ENCODE measurements at regions not wholly inside any gene's neighbourhood (a gene's known extent, or its start where the extent isn't known, plus 50 kb on each side); places are given as distances from the start of the nearest gene placed in this dataset.

GRCh38 chr4:57554556-57555092 is 444.4 kb upstream of the IGFBP7 start:
- no peak for DNase-seq

GRCh38 chr4:57553728-57554127 is 443.5 kb upstream of the IGFBP7 start:
- DNase-seq: no peak

- DNase-seq: peak; percentile 99
Measured at GRCh38 chr4:57550198-57550597, 440.0 kb upstream of the IGFBP7 start.

- no peak for DNase-seq
Measured at GRCh38 chr4:57548856-57549255, 438.7 kb upstream of the IGFBP7 start.

DNA sequence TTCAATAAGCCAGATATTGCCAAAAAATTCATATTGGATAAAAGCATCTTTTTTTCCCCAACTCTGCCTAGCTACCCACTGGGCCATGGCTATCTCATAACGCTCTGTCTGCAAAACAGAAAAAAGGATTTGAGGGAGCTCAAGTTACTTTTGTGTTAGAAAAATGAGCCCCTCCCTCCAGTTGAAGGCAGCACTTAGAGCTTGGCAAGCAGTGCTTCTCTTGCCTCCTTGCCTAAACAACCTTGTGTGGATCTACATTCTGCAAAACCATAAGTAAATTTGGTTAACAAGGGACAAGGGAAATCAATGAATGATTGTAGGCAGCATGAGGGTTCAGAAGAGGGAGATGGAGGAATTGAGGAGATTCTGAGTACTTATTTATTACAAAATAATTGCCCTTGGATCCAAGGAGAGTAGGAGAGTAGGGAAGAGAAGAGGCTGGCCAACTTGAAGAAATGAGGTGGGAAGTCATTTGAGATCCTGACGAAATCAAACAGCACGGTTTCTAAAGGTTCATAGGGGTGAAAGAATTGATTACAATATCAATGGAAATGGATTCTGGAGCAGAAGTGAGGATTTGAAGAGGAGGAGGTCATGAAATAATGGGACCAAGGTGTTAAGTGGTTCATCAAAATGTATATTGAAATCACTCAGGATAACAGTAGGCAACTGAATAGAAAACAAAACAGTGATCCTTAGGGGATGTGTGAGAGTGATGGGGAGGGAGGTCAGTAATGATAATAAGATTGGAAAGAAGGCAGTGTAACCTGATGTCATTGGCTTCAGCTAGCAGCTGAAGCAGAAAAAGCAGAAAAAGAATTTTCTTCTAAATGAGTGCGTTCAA is 434.8 kb upstream of the IGFBP7 start:
- no peak for DNase-seq

- peak; percentile 52 for DNase-seq
Measured at GRCh38 chr4:57504797-57505530, 394.8 kb upstream of the IGFBP7 start.

GRCh38 chr4:57504139-57504538 is 394.0 kb upstream of the IGFBP7 start:
- DNase-seq: peak; percentile 97

DNA sequence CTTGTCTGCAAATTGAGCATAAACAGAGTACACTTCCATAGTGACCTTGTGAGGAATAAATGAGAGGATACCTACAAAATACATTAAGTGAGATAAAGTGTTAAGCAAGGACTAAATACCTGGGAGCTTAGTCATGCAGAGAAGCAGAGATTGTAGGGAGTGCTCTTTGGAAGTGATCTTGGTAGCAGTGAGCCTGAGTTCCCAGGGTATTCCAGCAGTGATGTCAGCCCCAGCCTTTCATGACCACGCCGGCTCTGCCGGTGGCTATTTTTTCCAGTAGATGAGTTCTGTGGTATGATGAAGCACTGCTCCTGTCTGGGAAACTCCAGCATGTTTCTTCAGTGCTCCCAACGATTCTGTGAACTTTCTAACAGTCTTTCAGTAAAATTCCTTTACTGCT is 391.5 kb upstream of the IGFBP7 start:
- no peak for DNase-seq

GRCh38 chr4:57499786-57500185 is 389.6 kb upstream of the IGFBP7 start:
- DNase-seq: no peak

DNA sequence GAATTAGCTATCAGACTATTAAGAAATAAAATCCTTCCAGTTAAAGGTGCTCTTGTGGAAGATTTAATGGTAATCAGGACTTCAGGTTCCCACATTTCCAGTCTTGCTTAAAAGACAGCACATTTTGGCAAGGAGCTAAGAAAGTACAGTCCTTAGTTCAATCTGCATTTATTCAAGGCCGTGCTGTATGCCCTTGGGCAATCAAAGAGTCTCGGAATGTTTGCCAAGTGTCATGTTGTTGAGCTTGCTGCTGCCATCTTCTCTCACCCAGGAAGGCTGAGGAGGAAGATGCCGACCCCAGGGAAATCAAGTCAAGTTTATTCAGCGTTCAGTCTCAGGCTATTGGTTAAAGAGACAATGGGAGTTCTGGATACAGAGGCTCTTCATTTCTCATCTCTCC is 388.1 kb upstream of the IGFBP7 start:
- DNase-seq: no peak

DNA sequence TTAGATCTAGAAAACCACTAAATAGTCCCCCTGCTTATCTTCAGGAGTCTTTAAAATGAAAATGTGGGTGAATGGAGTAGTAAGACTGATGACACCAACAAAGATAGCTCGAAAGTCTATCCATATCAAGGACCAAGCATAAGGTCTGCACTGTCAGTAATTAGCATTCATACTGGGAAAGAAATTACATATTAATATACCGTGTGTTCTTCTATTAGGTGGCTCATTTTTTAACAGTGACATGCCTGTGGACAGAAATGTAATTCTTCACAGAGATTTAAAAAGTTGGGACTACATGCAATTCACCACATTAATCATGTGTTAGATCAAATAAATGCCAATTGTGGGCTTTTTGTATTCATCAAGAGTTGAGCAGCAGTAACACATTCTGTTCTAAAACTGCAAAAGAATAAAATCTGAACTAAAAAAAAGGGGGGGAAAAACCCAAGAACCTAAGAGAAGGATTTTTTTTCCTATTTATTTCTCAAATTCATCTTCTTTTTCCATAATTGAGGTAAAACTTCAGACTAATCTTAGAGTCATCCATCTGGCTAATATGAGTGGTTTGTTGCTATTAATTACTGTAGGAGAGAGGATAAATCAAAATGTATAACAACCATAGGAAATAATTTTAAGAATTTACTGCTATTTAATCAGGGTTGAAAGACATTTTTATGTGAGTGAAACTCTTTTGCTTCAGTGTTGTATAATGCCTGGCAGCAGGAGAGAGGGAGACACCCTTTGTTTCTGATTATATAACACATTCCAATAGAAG is 386.7 kb upstream of the IGFBP7 start:
- DNase-seq: no peak

- no peak for DNase-seq
Measured at GRCh38 chr4:57494821-57495220, 384.6 kb upstream of the IGFBP7 start.

GRCh38 chr4:57492251-57492878 is 382.2 kb upstream of the IGFBP7 start:
- DNase-seq: no peak

- DNase-seq: no peak
Measured at GRCh38 chr4:57491388-57491787, 381.2 kb upstream of the IGFBP7 start.

DNA sequence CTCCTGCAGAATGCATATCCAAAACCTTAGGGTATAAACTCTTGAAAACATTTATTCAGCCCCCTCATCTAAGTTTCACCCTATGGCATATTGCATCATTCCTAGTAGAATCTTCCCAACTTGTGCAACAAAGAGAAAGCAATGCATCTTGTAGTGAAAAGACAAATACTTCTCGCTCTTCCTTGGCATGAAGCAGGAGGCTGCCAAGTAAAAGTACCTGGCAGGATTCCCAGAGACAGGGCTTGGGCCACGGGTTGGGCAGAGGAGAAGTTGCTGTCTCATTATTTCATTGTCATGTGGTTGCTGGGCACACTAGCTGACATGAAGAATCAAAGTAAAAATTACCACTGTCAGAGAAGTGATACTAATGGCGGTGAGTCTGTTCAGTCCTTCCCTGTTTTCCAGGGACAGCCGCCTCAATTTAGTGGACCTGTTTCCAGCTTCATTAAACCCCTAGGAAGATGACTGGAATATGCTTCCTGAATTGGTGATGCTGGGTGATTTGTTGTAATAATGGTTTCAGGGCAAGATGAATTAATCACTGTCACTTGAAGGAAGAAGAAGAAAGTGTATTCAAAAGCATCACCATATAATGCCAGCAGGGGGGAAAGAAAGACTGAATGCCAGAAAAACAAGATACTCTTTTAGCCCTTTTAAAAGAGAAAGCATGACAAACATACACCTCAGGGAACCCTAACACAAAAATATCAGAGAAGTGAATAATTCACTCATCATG is 380.5 kb upstream of the IGFBP7 start:
- DNase-seq: no peak

DNA sequence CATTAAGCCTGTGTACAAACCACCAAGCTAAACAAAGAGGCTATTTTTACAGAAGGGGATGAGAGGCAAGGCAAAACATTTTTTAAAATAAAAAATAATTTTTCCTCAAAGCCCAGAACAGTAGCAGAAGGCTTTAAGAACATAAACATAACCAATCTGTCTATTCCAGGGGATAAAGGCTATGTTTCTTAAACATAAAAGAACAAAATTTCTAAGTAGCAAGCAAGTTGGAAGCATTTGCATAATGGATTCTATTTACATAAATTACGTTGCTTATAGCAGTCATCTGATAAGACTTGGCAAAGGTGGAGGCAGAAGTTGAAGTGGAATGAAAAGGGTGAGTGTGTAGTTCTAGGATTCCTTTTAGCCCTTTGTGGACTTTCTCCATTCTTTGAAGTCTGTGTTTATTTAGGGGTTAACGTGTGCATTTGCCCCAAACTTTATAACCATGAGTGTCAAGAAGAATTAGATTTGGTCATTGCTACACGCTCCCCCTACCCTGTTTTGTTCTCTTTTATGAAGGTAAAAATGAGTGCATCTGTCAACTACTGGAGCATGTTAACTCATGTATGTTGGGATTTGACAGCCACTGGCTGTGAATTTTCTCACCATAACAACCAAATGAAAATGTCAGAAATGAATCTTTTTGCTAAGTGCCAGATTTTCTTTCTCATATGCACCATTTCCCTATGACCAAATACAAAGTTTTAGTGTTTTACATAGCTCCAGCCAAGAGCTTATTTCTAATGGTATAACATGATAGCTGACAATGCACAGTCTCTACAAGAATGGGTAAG is 378.4 kb upstream of the IGFBP7 start:
- DNase-seq: no peak

- no peak for DNase-seq
Measured at GRCh38 chr4:57475424-57475823, 365.2 kb upstream of the IGFBP7 start.

DNA sequence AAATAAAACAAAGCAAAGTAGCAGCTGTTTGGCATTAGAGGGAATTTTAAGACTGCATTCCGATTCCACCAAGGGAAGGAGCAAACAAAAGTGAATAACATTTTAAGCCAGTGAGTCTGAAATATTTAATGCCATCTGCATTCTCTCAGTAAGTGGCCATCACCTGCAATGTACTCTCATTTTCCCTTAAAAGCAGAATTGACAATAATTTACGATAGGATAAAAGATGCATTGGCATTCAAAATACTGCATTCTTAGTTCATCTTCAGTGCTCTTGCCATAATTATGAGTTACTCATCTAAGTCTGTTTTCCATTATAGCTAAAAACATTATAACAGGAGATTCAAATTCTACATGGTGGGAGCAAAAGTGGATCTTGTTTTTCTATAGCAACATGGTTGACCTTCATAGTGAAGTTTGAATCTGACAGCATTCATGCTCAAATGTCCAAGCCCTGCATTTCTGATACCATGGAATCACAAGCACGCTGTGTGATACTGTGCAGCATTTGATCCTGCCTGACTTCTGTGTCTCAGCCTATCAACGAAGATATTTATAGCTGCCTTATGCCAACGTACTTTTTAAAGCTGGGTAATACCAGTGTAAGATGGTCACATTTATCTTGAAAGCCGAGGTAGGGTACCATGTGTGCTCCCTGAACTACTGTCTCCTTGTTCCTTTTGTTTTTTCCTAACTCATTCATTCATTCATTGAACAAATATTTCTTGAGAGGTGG is 355.3 kb upstream of the IGFBP7 start:
- DNase-seq: no peak

GRCh38 chr4:57462843-57463242 is 352.7 kb upstream of the IGFBP7 start:
- peak; percentile 76 for DNase-seq

GRCh38 chr4:57460967-57461366 is 350.8 kb upstream of the IGFBP7 start:
- no peak for DNase-seq
